ENCODE measurements at regions not wholly inside any gene's neighbourhood (a gene's known extent, or its start where the extent isn't known, plus 50 kb on each side); places are given as distances from the start of the nearest gene placed in this dataset.

DNA sequence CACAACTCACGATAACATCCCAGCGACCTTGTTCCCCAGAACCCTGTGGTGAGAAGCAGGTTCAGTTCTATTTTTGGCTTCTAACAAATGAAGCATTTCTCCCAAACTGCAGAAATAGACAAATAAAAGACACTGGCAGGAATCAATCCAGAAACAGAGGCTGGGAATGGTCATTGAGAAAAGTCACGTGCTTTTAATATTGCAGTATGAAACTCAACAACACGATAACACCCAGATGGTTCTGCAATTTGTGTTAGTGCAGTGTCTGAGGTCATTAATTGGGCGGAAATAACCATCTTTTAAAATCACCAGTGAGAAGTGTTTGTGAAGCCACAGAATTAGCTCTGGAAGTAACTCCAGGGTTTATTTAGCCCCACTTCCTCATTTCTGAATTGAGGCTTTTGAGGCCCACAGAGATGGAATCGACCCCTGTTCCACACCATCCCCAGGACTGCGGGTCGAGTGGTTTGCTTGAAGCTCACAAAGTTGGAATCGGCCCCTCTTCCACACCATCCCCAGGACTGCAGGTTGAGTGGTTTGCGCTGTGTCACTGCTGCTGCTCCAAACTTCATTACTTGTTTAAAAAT, 164.7 kb upstream of the IRX4 start:
- TF ChIP-seq EP300 (IDR thresholded peaks at IDR 0.05) (no peak), POLR2AphosphoS5 (IDR thresholded peaks at IDR 0.05) (no peak), POLR2A (IDR thresholded peaks at IDR 0.05) (no peak)
- TF ChIP-seq, protein P1, sequence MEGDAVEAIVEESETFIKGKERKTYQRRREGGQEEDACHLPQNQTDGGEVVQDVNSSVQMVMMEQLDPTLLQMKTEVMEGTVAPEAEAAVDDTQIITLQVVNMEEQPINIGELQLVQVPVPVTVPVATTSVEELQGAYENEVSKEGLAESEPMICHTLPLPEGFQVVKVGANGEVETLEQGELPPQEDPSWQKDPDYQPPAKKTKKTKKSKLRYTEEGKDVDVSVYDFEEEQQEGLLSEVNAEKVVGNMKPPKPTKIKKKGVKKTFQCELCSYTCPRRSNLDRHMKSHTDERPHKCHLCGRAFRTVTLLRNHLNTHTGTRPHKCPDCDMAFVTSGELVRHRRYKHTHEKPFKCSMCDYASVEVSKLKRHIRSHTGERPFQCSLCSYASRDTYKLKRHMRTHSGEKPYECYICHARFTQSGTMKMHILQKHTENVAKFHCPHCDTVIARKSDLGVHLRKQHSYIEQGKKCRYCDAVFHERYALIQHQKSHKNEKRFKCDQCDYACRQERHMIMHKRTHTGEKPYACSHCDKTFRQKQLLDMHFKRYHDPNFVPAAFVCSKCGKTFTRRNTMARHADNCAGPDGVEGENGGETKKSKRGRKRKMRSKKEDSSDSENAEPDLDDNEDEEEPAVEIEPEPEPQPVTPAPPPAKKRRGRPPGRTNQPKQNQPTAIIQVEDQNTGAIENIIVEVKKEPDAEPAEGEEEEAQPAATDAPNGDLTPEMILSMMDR (IDR thresholded peaks at IDR 0.05) = no peak
